GM21367 (cell line): ENCODE measurements at regions not wholly inside any gene's neighbourhood (a gene's known extent, or its start where the extent isn't known, plus 50 kb on each side); places are given as distances from the start of the nearest gene placed in this dataset.
"Not testable (repeated sequence)": the region's sequence is repeated elsewhere in the genome, so short reads cannot be mapped to it uniquely, and the experiment has no call there.

ENCODE experiments used
- ATAC-seq: cut with Tn5 transposase; IDR thresholded peaks from one replicate; pipeline ENCODE4 v1.9.1; 2021; ENCODE audit not compliant: unreplicated experiment

DNA sequence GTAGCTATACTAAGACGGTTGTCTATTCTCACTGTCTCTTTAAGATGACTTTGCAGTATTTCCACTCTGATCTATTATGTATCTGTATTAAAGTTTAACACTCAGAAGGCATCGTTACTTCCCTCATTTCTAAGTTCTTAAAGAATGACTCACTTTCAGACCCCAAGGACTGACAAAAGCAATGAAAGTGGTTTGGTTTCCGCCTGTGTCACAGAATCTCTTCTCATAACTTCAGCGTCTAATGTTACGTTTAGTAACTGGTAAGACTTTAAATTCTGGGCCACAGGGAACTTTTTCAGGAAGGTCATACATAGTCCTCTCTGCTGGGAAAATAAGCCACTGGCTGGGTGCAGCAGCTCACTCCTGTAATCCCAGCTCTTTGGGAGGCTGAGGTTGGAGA, 892.0 kb upstream of the AUTS2 start:
- ATAC-seq: no peak

DNA sequence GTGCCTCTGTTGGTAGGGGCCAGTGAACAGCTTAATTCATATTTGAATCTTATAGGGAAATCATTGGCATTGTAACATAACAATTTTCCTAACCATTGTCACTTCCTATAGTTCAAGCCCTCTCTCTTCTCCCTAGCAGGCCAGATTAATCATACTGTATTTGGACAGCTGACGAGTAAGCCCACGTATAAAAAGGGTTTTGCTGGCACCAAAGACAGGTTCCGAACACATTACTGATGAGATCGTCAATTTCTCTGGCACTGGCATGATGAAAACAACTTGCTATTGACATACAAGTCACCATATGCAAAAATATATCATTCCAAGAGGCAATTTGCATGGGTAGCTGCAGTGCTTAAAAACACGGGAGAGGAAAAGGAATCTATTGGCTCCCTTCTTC, 891.1 kb upstream of the AUTS2 start:
- ATAC-seq: no peak

DNA sequence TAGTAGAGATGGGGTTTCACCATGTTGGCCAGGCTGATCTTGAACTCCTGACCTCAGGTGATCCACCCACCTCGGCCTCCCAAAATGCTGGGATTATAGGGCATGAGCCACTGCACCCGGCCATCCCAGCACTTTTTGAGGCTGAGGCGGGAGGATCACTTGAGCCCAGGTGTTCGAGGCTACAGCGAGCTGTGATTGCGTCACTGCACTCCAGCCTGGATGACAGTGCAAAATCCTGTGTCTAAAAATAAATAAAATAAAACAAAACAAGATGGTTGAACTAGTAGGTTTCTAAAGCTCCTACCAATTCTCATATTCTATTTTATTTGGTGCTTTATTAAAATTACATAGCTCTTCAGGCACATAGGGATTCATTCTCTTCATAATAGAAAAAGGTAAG, 890.3 kb upstream of the AUTS2 start:
- no peak for ATAC-seq

DNA sequence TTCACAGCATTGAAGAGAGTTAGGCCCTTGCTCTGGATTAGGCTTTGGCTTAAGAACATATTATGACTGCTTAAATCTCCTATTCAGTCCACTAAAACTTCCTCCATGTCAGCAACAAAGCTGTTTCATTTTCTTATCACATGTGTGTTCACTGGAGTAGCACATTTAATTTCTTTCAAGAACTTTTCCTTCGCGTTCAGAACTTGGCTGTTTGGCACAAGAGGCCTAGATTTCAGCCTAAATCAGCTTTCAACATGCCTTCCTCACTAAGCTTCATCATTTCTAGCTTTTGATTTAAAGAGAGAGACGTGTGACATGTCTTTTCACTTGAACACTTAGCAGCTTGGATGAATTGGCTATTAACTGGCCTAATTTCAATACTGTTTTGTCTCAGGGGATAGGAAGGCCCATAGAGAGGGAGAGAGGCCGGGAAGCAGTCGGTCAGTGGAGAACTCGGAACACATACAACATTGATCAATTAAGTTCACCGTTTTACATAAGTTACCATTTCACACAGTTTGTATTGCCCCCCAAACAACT, 885.2 kb upstream of the AUTS2 start:
- ATAC-seq: no peak

DNA sequence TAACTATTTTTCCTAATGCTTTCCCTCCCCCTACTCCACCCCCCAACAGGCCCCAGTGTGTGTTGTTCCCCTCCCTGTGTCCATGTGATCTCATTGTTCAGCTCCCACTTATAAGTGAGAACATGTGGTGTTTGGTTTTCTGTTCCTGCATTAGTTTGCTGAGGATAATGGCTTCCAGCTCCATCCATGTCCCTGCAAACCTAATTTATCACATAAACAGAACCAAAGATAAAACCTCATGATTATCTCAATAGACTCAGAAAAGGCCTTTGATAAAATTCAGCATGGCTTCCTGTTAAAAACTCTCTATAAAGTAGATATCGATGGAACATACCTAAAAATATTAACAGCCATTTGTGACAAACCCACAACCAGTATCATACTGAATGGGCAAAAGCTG, 884.1 kb upstream of the AUTS2 start:
- ATAC-seq: not testable (repeated sequence)

DNA sequence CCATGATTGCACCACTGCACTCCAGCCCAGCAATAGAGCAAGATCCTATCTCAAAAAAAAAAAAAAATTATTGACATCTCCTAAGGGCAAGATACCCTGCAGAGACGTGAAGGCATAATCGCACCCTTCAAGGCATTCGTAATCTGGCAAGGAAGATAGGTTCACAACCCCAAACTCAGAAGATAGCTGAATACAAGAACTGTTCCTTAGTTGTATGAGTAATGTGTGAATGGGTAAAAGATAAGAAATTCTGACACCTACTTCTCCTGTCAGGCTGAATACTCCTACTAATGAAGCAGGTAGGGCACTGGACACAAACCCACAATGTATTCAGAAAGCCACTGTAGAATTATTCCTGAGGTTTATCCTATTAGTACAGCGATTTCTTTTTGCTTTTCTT, 882.4 kb upstream of the AUTS2 start:
- no peak for ATAC-seq

DNA sequence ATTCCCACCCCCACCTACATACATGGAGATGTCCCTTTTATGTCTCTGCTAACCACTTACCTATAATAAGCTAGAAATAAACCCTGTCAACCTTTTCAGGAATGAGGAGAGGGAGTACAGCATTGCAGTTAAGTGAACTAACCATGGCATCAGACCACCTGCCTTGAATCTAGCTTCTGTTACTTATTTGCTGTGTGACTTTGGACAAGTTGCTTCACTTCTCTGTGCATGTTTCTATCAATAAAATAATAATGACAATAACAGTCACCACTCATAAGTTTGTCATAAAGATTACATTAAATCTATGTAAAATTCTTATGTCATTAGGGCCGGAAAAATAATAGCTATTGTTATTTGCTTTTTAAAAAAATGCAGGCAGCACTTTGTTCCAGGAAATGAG, 881.1 kb upstream of the AUTS2 start:
- no peak for ATAC-seq

DNA sequence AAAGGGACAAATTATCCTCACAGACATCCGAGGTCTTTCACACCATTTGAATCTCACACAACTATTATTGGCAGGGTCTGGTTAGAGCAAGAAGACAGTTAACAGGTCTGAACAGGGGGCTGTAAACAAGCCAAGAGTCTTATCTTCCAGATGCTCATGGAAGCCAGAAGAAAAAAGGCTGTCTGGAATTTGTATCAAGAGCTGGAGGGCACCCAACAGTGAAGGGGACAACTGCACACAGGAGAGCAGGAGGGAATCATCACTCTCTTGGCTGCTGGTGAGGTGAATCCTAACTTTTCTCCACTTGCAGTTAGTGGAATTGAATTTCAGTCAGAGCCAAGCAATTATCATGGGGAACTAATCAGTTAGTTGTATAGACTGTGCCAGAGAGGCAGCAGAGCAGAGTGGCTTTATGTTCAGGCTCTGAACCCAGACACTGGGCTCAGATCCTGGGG, 880.2 kb upstream of the AUTS2 start:
- ATAC-seq: no peak

DNA sequence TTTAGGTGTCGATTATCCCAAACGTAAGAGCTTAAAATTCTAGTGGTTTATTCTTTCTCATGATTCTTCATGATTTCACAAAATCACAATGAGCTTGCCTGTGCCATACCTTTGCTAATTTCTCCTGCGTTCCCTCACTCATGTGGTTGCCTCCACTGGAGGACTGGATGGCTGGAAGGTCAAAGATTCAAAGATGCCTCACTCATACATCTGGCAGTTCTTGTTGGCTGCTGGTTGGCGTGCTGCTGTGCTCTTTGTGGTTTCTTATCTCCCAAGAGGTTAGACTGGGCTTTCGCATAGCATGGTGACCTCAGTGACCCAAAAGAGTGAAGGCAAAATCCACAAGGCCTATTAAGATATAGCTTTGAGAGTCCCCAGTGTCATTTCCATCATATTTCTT, 877.6 kb upstream of the AUTS2 start:
- no peak for ATAC-seq

DNA sequence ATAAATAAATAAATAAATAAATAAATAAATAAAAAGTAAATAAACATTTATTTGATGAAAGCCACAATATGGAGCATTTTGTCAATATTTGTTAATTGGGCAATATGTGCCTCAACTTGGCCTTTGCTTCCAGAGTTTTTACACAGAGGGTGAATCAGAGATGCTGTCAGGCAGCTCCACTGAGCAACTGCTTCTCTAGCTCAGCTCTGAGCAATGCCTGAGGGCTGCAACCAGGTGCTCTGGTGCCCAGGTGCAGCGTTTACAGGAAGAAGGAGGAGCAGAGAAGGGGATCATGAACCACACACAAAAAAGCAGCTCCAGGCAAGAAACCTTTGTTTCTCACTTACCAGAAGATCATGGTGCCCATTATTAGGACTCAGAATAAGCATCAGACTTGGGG, 876.2 kb upstream of the AUTS2 start:
- ATAC-seq: no peak

DNA sequence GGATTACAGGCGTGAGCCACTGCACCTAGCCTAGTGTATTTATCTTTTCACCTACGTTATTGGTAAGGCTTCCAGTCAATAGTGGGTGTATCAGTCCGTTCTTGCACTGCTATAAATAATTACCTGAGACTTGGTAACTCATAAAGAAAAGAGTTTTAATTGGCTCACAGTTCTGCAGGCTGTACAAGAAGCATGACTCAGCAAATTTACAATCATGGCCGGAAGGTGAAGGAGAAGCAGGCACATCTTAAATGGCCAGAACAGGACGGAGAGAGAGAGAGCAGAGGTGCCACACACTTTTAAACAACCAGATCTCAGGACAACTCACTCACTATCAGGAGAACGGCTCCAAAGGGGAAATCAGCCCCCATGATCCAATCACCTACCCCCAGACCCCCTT, 873.3 kb upstream of the AUTS2 start:
- ATAC-seq: no peak

DNA sequence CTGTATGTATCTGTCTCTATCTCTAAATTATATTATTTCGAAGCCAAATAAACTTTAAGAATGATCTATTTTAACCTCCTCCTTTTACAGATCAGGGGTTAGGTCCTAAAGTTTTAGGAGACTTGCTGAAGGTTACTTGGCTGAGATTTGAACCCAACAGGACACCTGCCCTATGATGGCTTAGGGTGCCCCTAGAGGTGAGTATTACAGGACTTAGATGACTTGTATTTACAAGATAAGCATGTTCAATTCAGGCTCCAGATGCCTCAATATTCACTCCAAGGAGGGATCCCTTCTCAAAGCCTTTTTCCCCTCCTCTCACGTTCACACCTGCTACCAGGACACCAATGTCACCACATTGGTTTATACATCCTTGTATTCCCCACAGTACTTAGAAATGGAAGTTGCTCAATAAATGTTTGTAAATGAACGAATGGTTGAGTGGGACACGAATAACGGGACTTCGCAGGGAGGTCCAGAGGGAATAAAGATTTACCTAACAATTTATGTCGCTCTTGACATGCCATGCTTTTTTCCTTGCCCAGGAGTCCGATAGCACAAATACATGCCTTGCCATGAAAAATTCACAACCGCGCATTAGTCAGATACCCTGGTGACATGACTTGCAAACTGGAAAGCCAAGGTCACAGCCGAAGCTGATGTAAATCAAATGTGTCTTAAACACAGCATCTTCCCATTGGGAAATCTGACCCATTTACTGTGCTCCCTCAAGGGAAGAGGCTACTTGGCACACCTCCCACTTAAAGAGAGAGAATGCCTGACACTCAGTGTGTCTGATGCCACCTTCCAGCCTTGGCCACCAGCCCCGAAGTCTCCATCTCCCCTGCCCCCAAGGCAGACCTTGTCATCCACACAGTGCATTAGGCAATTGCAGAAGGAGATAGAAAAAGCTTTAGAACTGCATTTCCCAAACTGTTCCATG, 872.2 kb upstream of the AUTS2 start:
- ATAC-seq: no peak

DNA sequence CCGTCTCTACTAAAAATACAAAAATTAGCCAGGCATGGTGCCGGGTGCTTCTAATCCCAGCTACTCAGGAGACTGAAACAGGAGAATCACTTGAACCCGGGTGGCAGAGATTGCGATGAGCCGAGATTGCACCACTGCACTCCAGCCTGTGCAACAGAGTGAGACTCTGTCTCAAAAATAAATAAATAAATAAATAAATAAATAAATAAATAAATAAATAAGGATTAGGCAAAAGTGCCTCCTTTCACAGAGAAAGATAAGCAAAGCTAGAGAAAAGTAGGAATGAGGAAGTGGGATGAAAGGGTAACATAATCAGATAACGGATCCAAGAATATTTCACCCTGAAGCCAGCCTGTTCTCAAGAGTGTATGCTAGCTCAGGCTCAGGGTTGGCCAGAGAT, 869.6 kb upstream of the AUTS2 start:
- not testable (repeated sequence) for ATAC-seq

DNA sequence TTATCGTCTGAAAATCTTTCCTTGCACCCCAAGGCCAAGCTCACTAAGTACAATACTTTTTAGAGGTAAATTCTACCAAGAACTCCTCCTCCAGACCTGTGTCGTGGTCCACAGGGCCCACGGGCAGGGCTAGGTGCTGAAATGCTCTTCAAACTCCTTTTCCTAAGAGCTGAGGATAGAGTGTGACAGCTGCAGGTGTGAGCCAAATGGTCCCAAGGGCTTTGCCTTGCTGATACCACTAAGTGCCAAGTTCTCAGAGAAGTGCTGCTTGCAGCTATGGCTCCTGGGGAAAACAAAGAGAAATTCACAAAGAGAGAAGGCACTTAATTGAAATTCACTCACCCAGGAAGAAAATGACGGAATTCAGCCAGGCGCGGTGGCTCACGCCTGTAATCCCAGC, 868.9 kb upstream of the AUTS2 start:
- ATAC-seq: no peak

DNA sequence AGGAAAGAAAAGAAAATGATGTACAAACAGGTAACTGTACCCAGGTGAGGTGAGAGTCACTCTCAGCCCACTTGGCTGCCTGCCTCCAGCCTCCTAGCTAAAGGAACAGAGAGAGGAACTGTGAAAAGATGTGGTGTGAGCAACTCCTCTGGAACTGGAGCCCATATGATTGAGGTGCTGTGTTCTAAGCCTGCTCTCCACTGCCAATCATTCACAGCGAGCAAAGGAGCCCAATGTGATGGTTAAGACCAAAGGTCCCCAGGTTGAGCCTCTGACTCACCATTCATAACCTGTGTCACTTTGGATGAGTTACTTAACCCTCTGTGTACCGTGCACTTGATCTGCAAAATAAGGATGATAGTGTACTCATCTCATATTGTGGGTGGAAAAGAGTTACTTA, 868.1 kb upstream of the AUTS2 start:
- no peak for ATAC-seq

DNA sequence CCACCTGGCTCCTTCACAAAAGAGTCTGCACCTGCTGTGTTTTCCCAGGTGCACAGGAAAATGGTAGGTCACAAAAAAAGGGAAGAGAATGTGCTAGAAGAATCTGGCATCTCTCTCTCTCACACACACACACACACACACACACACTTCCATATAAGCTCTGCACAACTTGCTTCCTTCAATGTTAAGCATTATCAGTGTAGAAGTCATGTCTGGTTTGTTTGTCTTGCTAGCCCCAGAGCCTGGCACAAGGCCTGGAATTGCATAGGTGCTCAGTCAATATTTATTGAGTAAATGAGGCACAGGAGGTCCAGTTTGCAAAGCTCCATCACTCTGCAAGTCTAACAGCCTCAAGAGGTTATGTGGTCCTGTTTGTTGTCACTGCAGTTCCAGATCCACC, 867.3 kb upstream of the AUTS2 start:
- no peak for ATAC-seq

DNA sequence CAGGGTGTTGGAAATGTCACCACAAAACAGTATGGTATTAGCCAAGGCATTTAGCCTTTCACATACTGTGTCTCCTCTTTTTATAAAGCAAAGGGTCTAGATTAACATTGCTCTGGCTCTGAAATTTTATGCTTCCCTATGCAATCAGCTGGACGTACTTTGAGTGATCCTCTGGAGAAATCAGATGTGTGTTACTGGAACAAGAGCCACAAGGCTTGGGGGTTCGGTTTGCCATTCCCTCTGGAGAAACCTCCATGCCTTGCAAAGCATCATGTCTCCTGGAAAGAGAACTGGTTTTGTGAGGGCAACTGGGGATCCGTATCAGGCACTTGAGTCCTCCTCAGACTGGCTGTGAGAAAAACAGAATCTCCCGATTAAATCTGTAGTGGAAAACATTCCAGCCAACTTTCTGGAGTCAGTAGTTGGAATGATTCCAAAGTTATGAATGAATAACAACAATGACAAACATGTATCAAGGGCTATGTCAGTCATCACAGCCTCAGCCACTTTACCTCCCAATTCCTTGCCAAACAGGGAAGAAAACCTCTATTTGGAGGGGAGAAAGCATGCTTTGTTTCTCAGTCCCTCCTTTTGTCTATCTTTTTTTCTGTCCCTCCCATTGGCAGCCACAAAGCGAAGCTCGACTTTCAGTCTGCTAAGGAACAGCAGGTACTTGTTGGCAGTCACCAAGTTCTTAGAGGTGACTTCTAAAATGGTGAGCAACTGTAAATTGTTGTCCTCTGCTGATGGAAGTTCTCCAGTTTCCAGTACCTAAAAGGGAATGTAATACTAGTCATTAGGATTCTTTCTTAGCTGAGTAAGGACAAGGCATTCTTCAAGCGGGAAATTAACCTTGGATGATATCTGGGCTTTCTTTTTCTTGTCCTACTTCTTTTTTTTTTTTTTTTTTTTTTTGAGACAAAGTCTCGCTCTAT, 864.8 kb upstream of the AUTS2 start:
- ATAC-seq: no peak

DNA sequence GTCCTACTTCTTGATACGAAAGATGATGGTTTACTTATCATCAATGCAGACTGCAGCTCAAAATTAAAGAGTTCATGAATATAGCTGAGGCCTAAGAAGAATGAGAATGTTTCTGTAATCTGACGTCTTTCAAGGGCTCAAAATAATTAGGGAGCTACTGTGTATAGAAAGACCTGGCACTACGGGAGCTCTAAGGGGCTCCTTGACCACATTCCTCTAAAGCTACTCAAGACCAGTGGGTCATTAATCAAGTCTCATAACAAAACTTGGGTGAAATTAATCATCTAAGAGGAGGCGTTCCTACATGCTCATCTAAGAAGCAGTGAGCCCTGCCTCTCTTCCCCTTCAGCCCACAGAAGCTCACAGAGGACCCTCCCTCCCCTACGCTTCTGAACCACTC, 863.8 kb upstream of the AUTS2 start:
- ATAC-seq: no peak

DNA sequence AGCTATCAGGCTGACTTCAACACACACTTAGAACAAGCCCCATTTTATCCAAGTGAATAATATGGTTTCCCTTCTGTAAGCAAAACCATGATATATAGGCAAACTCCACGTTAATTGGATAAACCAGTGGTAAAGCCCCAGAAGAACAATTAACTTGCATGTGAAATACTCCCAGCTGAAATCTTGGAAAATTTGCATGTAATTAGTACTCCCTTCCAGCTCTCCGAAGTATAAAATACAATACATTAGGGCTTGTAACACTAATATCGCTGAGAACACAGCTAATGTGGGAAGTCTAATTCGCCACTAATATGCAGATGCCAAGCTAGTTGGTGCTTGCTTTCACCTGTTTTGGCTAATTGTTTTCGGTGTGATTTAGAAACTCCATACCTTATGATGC, 859.0 kb upstream of the AUTS2 start:
- ATAC-seq: no peak

DNA sequence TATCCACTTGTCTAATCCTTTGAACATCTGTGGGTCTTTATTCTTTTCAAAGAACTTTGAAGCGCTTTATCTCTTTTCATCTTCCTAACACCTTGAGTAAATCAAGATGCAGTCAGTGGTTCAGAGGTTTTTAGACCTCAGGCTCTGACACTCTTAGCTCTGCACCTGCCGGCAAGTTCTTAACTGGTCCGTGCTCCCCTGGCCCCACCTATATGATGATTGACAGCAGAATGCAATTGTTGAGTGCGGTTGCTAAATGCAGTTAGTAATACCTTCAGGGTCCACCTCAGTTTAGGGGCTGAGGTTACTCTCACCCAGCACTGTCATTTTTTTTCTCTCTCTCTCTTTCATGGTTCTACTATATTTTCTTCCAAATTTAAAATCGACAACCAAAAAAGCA, 854.2 kb upstream of the AUTS2 start:
- no peak for ATAC-seq
